GM12878 (cell line): ENCODE measurements at regions not wholly inside any gene's neighbourhood (a gene's known extent, or its start where the extent isn't known, plus 50 kb on each side); places are given as distances from the start of the nearest gene placed in this dataset.

Experiments
- ATAC-seq: fragments of 200-7000 bp; cut with Tn5 transposase; 3 replicates; pipeline ENCODE4 v1.9.1; 2020; ENCODE audit warnings: mild to moderate bottlenecking, moderate library complexity
- BruUV-seq: library from RNA; stranded (reverse); fragments of 400-500 nt; replicated peaks from 2 replicates; lab custom pipeline; 2021; lab: Mats Ljungman, UMichigan
- CTCF ChIA-PET: fragments of 300-600 bp; sonication (Branson Sonifier 250); formaldehyde crosslinking; extraction: SDS; loops from one replicate; lab custom pipeline; 2021; ENCODE audit warnings: inconsistent platforms; lab: Yijun Ruan, JAX
- POLR2A ChIA-PET: fragments of 350-600 bp; formaldehyde crosslinking; extraction: SDS; loops from one replicate; lab custom pipeline; 2021; ENCODE audit warnings: inconsistent platforms; lab: Charles Lee
- RAD21 ChIA-PET: fragments of 300-600 bp; sonication (Branson Sonifier 250); formaldehyde crosslinking; loops from one replicate; lab custom pipeline; 2023; ENCODE audit warnings: antibody characterized with exemption; ENCODE audit not compliant: unreplicated experiment; lab: Charles Lee
- SMC1A ChIA-PET: fragments of 300-600 bp; sonication (Branson Sonifier 250); formaldehyde crosslinking; loops from one replicate; lab custom pipeline; 2023; ENCODE audit not compliant: unreplicated experiment, uncharacterized antibody; lab: Charles Lee
- DNase-seq: peaks from one replicate; pipeline ENCODE4 v3.0.0-alpha.2; 2011; ENCODE audit warnings: low read depth, low spot score
- FAIRE-seq: peaks from 3 replicates; lab custom pipeline; 2011; peaks lifted over from hg19 to GRCh38; lab: Jason Lieb, UNC
- H2AFZ ChIP-seq: 2 replicates; pipeline ENCODE4 v1.6.0; 2011; ENCODE audit warnings: low read depth, low read length, control low read depth; ENCODE audit not compliant: control insufficient read depth
- H3K27ac ChIP-seq: 2 replicates; pipeline ENCODE4 v1.5.1; 2011; ENCODE audit warnings: control low read depth; ENCODE audit not compliant: control insufficient read depth, insufficient read depth
- H3K27me3 ChIP-seq, 2 experiments: replicated peaks in 1 of 2; 2 replicates each; pipeline versions ENCODE4 v1.6.0 to v1.6.1; 2011; ENCODE audit warnings: low read length in 1 of 2; ENCODE audit not compliant: control insufficient read depth in 2 of 2, insufficient read depth in 2 of 2
- H3K36me3 ChIP-seq, 2 experiments: 2 replicates each; pipeline ENCODE4 v1.5.1; 2011; ENCODE audit warnings: low read length in 1 of 2; ENCODE audit not compliant: control insufficient read depth in 2 of 2, insufficient read depth in 2 of 2
- H3K4me1 ChIP-seq: 2 replicates; pipeline ENCODE4 v1.6.1; 2011; ENCODE audit warnings: mild to moderate bottlenecking, low read length, moderate library complexity, mixed read lengths; ENCODE audit not compliant: control insufficient read depth, insufficient read depth
- H3K4me2 ChIP-seq: 2 replicates; pipeline ENCODE4 v1.6.0; 2011; ENCODE audit warnings: control low read depth; ENCODE audit not compliant: control insufficient read depth, insufficient read depth
- H3K4me3 ChIP-seq: fragments of 200-600 bp; sonication (generic); 2 replicates; pipeline ENCODE4 v1.5.1; 2016
- H3K79me2 ChIP-seq: 2 replicates; pipeline ENCODE4 v1.6.0; 2011; ENCODE audit warnings: low read length; ENCODE audit not compliant: control insufficient read depth, insufficient read depth
- H3K9ac ChIP-seq: 2 replicates; pipeline ENCODE4 v1.8.0; 2011; ENCODE audit warnings: low read length, control low read depth, mixed read lengths; ENCODE audit not compliant: control insufficient read depth, insufficient read depth
- H3K9me3 ChIP-seq: replicated peaks from 3 replicates; pipeline ENCODE4 v1.5.1; 2011; ENCODE audit warnings: mild to moderate bottlenecking, low read length; ENCODE audit not compliant: control insufficient read depth, insufficient read depth
- H4K20me1 ChIP-seq: 2 replicates; pipeline ENCODE4 v1.6.0; 2011; ENCODE audit not compliant: control insufficient read depth, insufficient read depth
- CEBPB ChIP-seq, 2 experiments: fragments of 150-350 bp in 1 of 2; IDR thresholded peaks; 2 replicates each; pipeline ENCODE4 v1.6.1; 2012 to 2014; ENCODE audit warnings: low read depth in 2 of 2, low read length in 2 of 2, borderline replicate concordance in 1 of 2, inconsistent platforms in 1 of 2
- HDAC2 ChIP-seq: fragments of 200-600 bp; sonication (generic); IDR thresholded peaks from 2 replicates; pipeline ENCODE4 v1.6.1; 2017
- IKZF1 ChIP-seq: fragments of 450-650 bp; conservative IDR thresholded peaks from 2 replicates; pipeline ENCODE4 v1.6.1; 2017; ENCODE audit warnings: antibody characterized with exemption, mild to moderate bottlenecking
- IKZF2 ChIP-seq, 2 experiments: fragments of 450-650 bp; IDR thresholded peaks; 2 replicates each; pipeline ENCODE4 v1.6.1; 2017; ENCODE audit warnings: mild to moderate bottlenecking in 2 of 2, moderate library complexity in 2 of 2
- IRF4 ChIP-seq: IDR thresholded peaks from 2 replicates; pipeline ENCODE4 v1.6.1; 2011; ENCODE audit warnings: low read depth, low read length
- MEF2A ChIP-seq: IDR thresholded peaks from 2 replicates; pipeline ENCODE4 v1.6.1; 2011; ENCODE audit warnings: low read depth, mild to moderate bottlenecking, low read length, moderate library complexity; ENCODE audit not compliant: insufficient read depth
- PAX8 ChIP-seq: fragments of 450-650 bp; IDR thresholded peaks from 2 replicates; pipeline ENCODE4 v1.6.1; 2017; ENCODE audit warnings: mild to moderate bottlenecking, moderate library complexity
- POU2F2 ChIP-seq: IDR thresholded peaks from 3 replicates; pipeline ENCODE4 v1.6.1; 2011; ENCODE audit warnings: low read depth, mild to moderate bottlenecking, low read length, borderline replicate concordance
- ZNF207 ChIP-seq: fragments of 450-650 bp; IDR thresholded peaks from 2 replicates; pipeline ENCODE4 v1.6.1; 2014; ENCODE audit warnings: antibody characterized with exemption, mild to moderate bottlenecking, borderline replicate concordance
- WGBS: methylation state at CpG from one replicate; pipeline ENCODE4 v1.1.6; 2016; ENCODE audit warnings: low lambda C conversion rate; ENCODE audit not compliant: insufficient replicate concordance, insufficient coverage; ENCODE audit errors: missing lambda C conversion rate; 5-methylcytosine and 5-hydroxymethylcytosine counted together
- in situ Hi-C: fragments of 300-500 bp; cut with MboI; formaldehyde crosslinking; loops from 9 replicates; pipeline ENCODE4 v1.14.3; 2018; ENCODE audit warnings: mixed read lengths
- intact Hi-C: fragments of 100-400 bp; cut with micrococcal nuclease; formaldehyde crosslinking; loops from one replicate; pipeline ENCODE4 v1.14.2; 2022; ENCODE audit not compliant: unreplicated experiment
- TF ChIP-seq, protein P1 (sequence below): IDR thresholded peaks from 2 replicates; pipeline ENCODE4 v1.6.1; 2011; ENCODE audit warnings: borderline replicate concordance, low read depth, mild to moderate bottlenecking, moderate library complexity, mixed read lengths, low read length; ENCODE audit not compliant: insufficient read depth; ENCODE audit errors: extremely low read length
- TF ChIP-seq, protein P2 (sequence below): IDR thresholded peaks from 2 replicates; pipeline ENCODE4 v1.6.1; 2012; ENCODE audit warnings: improper control_type of control experiment, low read depth, low read length; ENCODE audit not compliant: insufficient replicate concordance

DNA sequence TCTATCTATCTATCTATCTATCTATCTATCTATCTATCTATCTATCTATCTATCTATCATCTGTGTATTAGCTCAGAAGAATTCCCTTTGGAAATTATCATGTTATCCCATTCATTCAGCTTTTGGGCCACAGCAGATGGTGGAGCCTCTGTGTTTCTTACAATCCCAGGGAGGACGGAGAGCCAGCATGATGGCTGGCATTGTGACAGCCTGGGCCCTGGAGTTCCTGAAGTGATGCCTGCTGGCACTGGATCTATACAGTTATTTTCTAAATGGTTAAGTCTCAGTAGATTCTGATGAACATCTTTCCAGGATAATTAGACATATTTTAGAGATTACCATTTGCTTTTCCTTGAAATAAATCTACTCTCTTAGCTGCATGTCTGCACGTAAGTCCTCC, 385.4 kb upstream of the NXPH2 start:
- no peak for ATAC-seq
- ChIA-PET POLR2A (no interaction called here), CTCF (no interaction called here), SMC1A (no interaction called here), RAD21 (no interaction called here)
- no peaks in the 10 kb centered on the region for H3K4me1 ChIP-seq
- no peaks in the 10 kb centered on the region for H4K20me1 ChIP-seq
- no peaks in the 10 kb centered on the region for H3K79me2 ChIP-seq
- no peak overlapping the region for H2AFZ ChIP-seq
- H3K27me3 ChIP-seq, result no peaks in the 10 kb centered on the region
- no peak for DNase-seq
- FAIRE-seq, result no peak
- 19% methylated on average over 2 of the region's 2 CpGs for WGBS
- no peak overlapping the region for H3K9ac ChIP-seq
- H3K9me3 ChIP-seq, result no peaks in the 10 kb centered on the region
- no peaks in the 10 kb centered on the region for H3K36me3 ChIP-seq
- H3K4me2 ChIP-seq, result no peak overlapping the region
- TF ChIP-seq, protein P1, sequence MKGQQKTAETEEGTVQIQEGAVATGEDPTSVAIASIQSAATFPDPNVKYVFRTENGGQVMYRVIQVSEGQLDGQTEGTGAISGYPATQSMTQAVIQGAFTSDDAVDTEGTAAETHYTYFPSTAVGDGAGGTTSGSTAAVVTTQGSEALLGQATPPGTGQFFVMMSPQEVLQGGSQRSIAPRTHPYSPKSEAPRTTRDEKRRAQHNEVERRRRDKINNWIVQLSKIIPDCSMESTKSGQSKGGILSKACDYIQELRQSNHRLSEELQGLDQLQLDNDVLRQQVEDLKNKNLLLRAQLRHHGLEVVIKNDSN, result no peak
- TF ChIP-seq IRF4, result no peak
- TF ChIP-seq IKZF1, result no peak
- TF ChIP-seq IKZF2 (IDR thresholded peaks at IDR 0.05), result no peak
- no peak for TF ChIP-seq ZNF207
- TF ChIP-seq CEBPB (IDR thresholded peaks at IDR 0.05; ENCODE audit: borderline replicate concordance in 1 of 2, low read depth in 2 of 2, low read length in 2 of 2), result no peak
- TF ChIP-seq HDAC2, result no peak
- in situ Hi-C loops (no loop called here), intact Hi-C loops (no loop called here)
- H3K4me3 ChIP-seq, result no peak overlapping the region
- no peak overlapping the region for H3K27ac ChIP-seq
- no TSS peak for BruUV-seq

DNA sequence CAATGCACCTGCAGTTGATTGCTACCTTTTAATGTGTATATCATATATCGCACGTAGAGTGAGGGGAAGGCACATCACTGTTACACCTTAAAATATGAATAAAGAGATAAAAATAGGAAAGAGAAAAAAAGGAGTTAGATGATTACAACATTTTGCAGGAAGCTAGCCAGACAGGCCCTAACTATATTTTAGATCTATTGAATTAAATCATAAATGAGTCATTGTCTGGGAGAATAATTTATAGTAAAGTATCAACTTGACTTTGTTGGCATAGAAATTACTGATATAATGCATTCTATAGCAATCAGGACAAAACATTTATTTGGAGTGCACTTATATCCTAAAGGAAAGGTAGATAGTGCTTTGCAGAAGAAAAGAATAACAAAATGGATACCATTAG, 384.9 kb upstream of the NXPH2 start:
- Histone ChIP-seq H3K4me1 (no peaks in the 10 kb centered on the region), H3K4me3 (no peak overlapping the region), H3K9me3 (no peaks in the 10 kb centered on the region), H3K27me3 (no peaks in the 10 kb centered on the region), H3K9ac (no peak overlapping the region), H3K27ac (no peak overlapping the region), H2AFZ (no peak overlapping the region), H3K79me2 (no peaks in the 10 kb centered on the region), H3K36me3 (no peaks in the 10 kb centered on the region), H3K4me2 (no peak overlapping the region), H4K20me1 (no peaks in the 10 kb centered on the region)
- intact Hi-C loops, result no loop called here
- 89% methylated on average over 2 of the region's 2 CpGs for WGBS
- ATAC-seq, result no peak
- no peak for FAIRE-seq
- ChIA-PET RAD21 (no interaction called here), POLR2A (no interaction called here), CTCF (no interaction called here), SMC1A (no interaction called here)
- in situ Hi-C loops, result no loop called here
- BruUV-seq, result no TSS peak
- DNase-seq, result no peak
- TF ChIP-seq, protein P2, sequence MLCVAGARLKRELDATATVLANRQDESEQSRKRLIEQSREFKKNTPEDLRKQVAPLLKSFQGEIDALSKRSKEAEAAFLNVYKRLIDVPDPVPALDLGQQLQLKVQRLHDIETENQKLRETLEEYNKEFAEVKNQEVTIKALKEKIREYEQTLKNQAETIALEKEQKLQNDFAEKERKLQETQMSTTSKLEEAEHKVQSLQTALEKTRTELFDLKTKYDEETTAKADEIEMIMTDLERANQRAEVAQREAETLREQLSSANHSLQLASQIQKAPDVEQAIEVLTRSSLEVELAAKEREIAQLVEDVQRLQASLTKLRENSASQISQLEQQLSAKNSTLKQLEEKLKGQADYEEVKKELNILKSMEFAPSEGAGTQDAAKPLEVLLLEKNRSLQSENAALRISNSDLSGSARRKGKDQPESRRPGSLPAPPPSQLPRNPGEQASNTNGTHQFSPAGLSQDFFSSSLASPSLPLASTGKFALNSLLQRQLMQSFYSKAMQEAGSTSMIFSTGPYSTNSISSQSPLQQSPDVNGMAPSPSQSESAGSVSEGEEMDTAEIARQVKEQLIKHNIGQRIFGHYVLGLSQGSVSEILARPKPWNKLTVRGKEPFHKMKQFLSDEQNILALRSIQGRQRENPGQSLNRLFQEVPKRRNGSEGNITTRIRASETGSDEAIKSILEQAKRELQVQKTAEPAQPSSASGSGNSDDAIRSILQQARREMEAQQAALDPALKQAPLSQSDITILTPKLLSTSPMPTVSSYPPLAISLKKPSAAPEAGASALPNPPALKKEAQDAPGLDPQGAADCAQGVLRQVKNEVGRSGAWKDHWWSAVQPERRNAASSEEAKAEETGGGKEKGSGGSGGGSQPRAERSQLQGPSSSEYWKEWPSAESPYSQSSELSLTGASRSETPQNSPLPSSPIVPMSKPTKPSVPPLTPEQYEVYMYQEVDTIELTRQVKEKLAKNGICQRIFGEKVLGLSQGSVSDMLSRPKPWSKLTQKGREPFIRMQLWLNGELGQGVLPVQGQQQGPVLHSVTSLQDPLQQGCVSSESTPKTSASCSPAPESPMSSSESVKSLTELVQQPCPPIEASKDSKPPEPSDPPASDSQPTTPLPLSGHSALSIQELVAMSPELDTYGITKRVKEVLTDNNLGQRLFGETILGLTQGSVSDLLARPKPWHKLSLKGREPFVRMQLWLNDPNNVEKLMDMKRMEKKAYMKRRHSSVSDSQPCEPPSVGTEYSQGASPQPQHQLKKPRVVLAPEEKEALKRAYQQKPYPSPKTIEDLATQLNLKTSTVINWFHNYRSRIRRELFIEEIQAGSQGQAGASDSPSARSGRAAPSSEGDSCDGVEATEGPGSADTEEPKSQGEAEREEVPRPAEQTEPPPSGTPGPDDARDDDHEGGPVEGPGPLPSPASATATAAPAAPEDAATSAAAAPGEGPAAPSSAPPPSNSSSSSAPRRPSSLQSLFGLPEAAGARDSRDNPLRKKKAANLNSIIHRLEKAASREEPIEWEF, result no peak
- TF ChIP-seq PAX8 (no peak), POU2F2 (no peak), MEF2A (no peak)
